DMS79 treated with DMSO at 0.1 percent for 48 hours (cell line): ENCODE measurements at regions not wholly inside any gene's neighbourhood (a gene's known extent, or its start where the extent isn't known, plus 50 kb on each side); places are given as distances from the start of the nearest gene placed in this dataset.
"Not testable (repeated sequence)": the region's sequence is repeated elsewhere in the genome, so short reads cannot be mapped to it uniquely, and the experiment has no call there.

Experiments
- DNase-seq: peaks from one replicate; lab custom pipeline; 2025; lab: John Stamatoyannopoulos, UW

DNA sequence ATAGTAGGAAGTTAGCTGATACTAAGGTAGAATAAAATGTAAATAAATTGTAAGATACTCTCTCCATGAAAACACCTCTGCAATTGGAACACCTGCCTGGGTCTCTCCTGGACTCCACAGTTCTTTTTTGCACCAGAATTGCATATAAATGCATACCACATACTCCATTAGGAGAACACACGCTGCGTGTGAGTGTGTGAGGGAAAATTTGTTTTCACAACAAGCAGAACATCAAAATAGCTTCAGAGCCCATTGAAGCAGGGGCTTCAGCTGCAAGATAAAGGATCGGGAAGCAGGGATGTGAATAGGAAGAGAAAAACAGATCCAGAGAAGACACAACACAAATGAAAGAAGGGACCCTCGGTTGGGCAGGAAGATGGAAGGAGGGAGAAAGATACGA, 389.8 kb upstream of the BRINP1 start:
- DNase-seq: no peak

DNA sequence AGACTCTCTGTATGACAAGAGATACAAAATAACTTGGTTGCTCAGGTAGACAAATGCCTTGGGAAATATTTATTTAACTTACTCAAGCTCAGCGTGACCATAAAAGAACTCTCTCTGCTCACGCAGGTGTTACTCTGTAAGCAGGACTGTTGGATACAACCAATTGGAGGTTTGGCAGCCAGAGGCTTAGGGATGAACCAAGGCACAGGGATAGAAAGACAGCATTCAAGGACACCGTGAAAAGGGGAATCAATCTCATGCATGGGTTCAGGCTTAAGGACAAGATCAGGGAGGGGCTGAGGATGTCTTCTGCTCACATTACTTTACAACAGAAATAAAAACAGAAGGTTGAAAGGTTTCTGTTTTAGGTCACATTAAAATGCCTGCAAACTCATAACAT, 389.0 kb upstream of the BRINP1 start:
- DNase-seq: no peak

DNA sequence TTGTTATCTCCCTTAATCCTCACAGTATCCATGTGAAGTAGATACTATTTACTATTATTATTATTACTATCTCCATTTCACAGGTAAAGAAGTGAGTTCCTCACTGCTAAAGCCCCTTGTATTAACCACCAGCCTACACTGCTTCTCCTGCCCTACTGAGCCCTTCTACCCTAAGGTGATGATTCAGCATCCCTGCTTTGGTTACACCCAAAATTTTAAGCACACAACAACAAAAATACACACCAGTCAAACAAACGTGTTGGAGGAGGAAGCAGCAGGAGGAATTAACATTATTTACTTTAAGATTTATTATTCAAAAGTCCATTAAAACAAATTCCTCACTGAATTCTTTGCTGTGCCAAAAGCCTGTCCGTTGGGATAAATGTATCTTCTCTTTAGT, 370.2 kb upstream of the BRINP1 start:
- DNase-seq: no peak

DNA sequence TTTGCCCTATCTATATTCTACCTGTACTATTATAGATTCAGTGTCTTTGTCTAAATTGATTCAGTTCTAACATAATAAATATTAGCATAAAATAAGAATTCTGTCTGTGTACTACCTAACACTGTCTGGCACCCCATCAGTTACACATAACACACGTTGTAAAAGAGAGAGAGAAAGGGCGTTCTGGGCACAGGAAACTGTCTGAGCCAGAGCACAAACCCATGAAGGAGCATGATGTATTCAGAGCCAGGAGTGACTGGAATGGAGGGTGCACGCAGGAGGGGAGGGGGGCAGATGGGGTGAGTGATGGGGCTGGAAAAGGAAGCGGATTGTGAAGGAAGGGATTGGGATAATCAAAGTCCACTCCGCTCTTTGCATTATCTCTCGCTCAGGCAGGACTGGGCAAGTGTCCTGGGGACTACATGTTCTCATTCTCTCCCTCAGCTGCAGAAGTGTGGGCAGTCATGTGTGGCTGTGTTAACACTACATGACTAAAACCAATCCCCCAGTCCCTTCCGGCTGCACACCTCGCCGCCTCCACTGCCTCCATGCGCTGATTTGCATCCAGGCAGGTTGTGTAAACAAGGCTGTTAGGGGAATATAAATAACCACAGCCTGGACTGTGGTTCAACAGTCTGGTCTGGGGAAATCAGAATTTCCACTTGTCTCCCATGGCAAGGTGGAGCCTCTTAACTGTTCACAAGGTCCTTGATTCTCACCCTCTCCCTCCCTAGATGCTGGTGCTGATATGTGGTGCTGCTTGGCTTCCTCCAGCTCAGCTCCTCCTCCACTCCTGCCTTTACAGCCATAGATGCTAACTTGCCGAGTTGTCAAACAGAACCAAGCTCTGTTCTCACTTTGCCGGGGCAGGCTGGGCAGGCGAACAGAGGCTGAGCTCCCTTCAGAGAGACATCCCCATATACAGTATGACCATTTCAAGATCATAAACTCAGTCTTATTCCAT, 367.5 kb upstream of the BRINP1 start:
- DNase-seq: no peak

DNA sequence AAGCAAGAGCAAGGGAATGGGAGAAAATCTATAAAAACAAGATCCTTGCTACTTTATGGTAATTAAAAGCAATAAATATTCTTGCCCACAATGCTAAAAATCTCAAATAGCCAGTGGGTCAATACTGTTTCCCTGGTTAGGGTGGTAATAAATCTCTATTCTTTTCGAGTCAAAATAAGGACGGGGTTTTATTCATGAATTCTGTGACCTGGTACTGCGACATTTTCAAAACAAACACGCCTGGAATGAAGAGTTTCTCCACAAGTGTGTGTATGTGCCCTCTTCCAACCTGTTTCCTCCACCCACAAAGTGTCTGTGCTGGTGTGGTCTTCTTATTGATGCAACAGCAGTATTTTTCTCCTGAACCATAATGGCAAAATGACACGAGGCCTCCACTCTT, 358.8 kb upstream of the BRINP1 start:
- no peak for DNase-seq

DNA sequence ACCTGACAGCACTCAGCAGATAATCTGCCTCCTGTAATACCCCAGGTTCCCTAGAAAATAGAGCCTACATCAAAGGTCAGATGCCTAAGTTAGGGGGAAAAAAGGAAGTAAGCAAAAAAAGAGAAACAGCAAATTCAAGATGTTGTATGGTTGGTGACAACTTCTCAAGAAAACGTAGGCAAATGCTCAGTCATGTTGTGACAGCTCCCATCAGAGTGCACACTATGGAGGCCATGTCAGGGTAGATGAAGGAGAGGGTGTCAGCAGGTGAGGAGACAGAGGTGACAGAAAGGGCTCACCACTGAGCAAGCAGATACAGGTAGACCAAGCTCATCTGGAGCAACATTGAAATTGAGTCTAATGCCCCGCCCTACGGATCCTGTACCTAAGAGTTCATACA, 356.8 kb upstream of the BRINP1 start:
- DNase-seq: no peak

DNA sequence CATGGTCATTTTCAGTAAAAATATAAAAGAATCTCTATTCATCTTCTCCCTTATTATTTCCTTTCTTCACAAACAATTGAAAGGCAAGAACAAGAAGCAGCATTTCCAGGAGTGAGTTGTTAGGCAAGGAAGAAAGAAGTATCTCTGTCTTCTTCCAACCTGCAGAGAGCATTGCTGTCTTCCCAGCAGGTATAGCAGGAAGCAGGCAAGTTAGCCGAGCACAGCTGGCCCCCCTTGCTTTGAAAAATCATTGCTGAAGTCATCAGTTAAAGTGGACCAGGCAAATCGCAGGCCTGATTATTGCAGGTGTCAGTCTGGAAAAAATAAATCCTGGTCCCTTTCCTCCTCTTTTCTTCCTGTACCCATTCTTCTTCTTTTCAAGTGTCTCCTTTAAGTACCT, 353.1 kb upstream of the BRINP1 start:
- DNase-seq: no peak

DNA sequence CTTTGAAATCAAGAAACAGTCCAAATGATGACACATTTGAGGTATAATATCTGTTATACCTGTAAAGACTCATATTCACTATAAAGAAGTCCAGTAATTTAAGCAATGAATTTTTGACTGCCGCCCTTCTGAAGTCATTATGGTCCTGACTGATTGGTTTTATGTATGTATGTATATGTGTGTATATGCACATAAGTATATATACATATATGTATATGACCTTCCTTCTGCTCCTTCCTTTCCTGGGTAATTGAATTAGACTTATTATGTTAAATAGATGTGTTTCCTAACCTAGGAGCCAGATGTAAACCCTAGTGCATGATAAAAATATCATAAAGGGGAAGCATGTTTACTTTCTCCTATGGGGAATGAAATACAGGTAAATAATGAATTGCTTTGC, 343.1 kb upstream of the BRINP1 start:
- DNase-seq: no peak

DNA sequence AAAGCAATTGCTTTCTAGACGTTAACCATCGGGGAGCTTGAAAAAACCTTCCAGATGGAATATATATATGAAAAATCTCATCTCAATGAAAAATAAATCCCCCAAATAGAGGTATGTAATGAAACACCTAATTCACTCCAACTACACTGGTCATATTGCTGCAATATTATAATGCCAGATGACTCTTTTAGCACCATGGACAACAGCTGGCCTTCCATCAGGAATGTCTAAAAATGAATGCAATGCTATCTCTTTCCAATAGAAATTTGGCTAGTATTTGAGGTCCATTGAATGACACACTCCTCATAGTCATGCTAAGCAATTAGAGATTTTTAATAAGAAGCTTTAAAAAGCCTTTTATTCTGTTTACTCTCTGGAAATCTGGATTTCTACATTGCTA, 340.2 kb upstream of the BRINP1 start:
- DNase-seq: no peak

DNA sequence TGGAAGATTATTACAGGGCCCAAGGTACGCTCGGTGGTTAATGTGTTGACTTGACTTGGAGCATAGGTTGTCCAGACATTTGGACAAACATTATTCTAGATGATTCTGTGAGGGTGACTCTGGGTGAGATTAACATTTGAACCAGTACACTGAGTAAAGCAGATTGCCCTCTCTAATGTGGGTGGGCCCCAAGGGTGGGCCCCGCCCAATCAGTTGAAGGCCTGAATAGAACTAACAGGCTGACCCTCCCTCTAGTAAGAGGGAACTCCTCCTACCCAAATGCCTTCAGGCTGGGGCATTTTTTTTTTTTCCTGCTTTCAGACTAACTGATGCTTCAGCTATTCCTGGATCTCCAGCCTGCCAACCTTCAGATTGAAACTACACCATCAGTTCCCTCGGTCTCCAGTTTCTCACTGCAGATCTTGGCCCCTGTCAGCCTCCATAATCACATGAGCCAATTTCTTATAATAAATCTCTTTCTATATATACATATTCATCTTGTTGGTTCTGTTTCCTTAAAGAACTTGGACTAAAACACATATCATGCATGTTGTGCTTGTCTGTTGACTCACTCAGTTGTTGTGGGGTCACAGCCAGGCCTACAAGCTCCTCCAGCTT, 338.1 kb upstream of the BRINP1 start:
- DNase-seq: no peak

DNA sequence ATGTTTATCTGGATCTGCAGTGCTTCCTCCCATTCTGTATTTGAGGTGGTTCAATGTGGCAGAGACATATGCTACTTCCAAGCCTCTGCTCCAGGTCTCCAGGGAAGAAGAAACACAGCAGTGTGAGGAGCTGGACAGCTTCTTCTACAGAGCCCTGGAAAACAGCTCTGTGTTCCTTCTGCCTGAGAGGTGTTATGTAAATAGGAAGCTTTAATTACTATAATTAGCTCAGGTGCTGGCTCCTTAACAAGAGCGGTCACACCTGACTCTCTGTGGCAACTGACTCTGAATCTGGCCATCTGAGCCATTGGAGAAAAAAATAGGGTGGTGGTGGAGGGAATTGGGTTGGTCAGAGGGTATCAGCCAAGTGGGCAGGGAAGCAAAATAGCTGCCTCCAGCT, 332.4 kb upstream of the BRINP1 start:
- no peak for DNase-seq

DNA sequence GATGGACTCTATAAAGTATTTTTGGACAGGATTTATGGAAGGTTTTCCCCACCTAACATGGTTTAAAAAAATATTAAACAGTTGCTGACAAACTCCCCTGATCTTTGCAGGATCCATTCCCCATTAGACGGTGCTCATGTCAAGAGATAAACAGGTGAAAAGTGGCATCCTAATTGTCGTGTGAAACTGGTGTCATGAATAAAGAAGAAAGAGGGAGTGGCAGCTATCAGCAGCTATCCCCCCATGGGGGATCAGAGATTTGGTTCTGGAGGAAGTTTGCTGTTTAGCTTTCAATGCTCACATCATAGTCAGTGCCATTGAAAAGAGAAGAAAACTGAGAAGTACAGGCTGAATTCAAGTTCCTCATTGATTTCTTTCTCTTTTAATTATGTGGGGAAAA, 329.3 kb upstream of the BRINP1 start:
- no peak for DNase-seq

DNA sequence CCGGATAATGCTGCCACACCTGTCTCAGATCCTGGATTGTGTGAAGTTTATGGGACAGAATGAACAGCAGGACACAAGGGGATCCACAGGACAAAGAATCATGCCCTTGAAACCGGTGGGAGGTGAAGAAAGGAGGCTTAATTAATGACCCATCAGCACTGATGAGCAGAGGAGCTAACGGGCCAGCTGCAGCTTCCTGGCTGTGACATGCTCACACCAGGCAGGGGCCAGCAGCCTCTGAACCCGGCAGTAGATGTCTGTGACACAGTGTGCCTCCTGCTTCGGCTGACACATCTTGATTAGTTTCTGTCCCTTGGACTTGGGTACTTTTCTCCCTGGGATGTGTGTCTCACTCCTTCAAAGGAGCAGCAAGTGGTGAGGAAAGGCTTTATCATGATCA, 328.8 kb upstream of the BRINP1 start:
- DNase-seq: no peak

DNA sequence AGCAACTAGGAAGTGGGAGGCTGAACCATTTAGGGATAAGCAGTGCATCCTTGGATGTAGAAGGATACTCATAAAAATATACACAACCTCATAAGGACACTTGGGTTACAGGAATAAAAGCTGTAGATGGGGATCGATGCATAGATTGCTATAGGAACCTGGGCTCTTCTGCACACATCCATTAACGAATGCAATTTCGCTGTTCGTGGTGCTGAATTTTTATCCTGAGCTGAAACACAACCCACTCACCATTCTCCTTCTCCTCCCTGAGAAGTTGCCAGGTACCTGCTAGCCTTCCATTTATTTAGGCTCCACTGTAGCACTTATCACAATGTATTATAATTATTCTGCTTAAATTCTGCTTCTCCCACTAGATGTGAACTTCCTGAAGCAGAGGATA, 320.6 kb upstream of the BRINP1 start:
- no peak for DNase-seq

DNA sequence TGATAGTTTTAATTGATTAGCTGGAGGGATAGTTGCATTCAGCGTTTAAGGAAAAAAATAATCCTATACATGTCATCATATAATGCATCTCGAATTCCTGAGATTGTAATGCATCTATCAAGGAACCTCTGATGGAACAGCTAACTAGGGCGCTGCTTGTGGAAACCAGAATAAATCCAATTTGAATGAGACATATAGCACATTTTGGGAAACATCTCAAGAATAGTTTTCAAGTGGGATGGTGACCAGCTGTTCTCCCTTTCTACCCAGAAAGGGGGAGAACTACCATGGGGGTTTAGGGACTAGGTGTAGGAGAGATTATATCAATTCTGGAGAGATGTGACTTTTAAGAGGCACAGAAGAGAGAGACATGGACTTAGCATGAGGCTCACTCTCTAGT, 319.3 kb upstream of the BRINP1 start:
- DNase-seq: no peak

DNA sequence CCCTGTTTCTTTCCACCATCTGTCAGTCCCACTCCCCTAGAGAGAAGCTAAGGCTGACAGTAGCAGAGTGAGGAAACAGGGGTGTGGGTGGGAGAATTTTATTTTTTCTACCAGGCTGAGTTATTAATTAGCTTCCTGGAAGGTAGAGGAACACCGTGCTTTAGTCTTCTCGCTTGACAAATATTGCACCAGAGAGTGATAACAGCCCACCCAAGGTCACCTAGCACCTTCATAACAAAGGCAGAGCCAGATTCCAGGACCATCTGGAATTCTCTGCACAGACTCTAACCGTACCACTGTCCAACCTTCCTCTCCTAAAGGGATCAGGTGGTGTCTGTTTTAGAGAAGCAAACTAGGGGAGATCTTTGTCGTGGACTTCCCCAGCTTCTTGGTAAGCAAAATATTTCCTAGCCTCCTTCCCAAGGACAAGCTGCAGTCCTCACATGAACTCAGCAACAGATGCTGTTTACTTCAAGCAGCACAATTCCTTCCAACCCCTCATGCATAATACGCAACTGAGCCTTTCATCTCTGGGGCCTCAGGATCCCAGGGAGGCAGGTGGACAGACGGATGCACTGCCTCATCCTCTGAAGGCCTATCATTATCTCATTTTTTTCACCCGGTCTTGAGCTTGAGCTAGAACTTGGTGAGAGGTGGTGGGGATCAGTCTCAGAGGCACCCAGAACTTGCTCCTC, 308.7 kb upstream of the BRINP1 start:
- no peak for DNase-seq

DNA sequence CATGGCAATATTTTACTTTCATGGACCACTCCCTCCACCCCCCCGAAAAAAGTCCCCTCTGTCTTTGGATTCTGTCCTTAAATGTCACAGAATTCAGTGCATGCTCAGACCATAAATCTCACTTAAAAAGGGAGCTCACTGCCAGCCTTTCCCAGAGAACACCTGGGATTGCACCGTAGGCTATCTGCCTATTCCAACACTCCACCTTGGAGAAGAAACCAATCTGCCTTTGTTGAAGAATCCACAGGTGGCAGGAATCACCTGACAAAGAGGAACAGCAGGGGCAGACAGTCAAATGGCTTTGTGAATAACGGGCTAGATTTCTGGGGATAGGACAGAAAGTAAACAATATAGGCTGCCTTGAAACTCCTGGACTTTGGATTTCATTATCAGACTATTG, 306.7 kb upstream of the BRINP1 start:
- no peak for DNase-seq

DNA sequence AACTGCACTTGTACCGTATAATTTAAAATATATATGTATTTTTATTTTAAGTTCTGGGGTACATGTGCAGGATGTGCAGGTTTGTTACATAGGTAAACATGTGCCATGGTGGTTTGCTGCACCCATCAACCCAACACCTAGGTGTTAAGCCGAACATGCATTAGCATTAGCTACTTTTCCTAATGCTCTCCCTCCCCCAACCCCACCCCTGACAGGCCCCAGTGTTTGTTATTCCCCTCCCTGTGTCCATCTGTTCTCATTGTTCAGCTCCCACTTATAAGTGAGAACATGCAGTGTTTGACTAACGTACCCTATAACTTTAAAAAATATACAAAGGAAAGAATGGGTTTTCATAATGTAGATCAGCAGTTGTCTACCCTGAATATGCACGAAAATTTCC, 303.5 kb upstream of the BRINP1 start:
- not testable (repeated sequence) for DNase-seq

DNA sequence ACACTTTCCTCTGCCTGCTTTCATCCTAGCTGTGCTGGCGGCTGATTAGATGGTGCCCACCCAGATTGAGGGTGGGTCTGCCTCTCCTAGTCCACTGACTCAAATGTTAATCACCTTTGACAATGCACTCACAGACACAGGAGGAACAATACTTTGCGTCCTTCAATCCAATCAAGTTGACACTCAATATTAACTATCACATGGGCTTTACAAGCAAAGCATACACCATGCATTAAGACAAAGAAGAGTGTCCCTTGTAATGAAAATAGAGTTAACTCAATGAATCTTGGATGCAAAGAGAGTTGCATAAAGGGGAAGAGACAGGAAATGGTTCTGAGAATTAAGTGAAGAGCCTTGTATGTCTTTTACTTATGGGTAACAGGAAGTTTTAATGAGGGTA, 298.7 kb upstream of the BRINP1 start:
- no peak for DNase-seq

DNA sequence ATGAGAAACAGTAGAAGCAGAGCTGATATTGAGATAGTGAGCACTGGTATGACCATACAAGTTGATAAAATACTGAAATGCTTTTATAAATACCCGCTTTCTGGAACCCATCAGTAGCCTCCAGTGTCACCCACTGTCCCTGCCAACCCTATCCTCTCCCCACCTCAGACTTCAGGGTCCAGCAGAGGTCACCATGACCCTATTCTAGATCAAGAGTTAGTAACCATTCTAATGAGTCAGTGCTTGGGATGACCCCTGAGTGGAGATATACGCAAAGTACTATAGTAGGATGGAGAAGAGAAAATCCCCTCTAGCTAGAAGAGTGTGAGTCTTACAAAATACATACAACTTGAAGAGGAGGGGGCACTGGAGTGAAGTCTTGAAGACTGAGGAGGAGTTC, 297.9 kb upstream of the BRINP1 start:
- DNase-seq: no peak

DNA sequence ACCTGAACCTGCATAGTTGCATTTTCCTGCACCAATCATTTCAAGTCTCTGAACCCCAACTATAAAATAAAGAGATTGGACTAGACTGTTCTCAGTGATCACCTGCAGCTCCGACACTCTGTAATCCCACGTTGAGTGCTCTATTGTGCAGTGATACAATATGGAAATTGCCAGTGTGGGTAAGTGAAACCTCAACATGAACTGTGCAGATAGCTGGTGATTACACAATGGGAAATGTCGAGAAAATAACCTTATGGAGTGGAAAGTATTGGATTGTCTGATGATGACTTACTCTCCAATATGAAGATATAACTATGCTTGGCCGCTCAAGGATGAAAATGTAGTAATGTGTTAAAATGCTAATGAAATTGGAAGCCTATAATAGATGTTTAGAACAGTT, 293.1 kb upstream of the BRINP1 start:
- DNase-seq: no peak

DNA sequence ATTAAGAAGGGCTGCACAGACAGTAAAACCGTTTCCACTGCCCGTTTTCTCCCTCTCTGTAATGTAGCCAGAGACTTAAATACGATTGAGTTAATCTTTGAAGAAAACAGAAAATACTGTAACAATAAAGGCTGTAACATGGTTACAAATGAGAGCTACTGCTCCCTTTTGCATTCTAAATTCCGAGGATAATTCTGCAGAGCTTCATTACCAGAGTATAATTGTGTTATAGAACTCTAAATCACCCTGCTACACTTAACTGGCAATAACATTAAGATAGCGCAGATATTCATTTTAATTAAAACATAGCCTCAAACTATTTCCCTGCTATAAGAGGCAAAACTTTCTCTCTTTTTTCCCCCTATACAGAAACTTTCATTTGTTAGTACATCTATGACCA, 283.7 kb upstream of the BRINP1 start:
- no peak for DNase-seq

DNA sequence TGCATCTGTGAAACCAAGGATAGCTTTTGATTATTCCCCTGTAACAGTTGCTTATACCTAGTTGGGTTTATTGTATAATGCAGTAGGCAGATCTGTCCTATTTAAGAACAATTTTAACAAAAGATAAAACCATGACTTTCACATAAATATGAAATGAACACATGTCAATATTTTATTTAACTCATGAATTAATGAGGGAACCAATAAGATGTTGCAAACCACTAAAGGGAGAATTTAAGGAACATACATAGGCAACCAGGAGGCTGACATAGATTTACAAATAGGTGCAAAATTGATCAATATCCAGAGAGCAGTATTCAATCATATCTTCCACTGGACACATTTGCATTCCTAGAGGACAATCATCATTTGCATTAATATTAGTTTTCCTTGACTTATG, 280.0 kb upstream of the BRINP1 start:
- DNase-seq: no peak
